NCI-H1930 (cell line): ENCODE measurements at regions not wholly inside any gene's neighbourhood (a gene's known extent, or its start where the extent isn't known, plus 50 kb on each side); places are given as distances from the start of the nearest gene placed in this dataset.
"Not testable (repeated sequence)": the region's sequence is repeated elsewhere in the genome, so short reads cannot be mapped to it uniquely, and the experiment has no call there.

Source experiments
- DNase-seq, 2 experiments: peaks; one replicate each; lab custom pipeline; 2025; lab: John Stamatoyannopoulos, UW

DNA sequence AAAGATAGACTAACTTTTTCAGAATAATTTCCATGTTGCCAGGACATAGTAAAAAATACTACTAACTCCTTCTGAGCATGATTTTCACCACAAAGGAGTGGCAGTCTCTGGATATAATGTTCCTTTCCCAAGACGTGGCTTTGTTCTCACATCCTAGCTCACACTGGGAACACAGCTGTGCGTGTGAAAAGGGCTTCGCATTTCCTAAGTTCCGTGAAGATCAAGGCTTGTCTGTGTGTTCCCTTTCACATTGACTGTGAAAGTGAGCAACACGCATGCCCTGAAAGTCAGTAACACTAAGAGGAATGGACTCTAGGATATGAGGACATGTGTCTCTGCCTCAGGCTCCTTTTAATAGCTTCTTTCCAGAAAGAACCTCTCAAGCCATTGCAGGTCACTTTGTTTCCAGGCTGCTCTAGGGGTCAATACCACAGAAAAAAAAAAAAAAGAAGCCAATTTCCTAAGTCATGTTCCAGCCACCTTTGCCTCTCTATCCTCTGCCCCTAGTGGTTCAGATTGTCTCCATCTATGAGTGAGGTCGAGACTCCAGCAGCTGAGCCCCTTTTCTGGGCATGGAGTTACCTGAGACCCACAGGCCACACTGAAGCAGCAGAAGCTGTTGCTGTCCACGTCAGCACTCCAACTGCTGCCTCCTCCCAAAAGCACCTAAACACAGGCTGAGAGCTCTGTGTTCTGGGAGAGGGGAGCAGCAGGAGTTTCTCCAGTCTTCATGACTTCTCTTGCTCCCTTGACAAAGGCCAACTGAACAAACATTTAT is 355.9 kb downstream of the RSL24D1 start:
- DNase-seq, result no peak

DNA sequence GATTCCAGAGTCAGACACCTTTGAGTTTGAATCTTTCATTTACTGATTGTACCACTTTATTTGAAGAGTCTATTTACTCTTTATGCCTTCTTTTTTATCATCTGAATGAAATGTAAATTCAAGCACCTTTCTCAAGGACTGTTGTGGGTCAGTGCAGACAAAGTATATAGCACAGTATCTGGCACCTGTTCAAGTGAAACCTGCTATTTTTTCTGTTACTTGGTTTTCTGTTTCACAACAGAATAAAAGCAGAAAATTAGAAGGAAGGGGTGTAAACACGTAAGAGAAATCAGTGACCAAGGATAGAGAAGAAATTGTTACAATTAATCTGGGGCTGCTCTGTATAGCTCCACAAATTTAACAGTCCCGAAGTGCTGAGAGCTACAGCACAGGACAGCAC is 357.4 kb downstream of the RSL24D1 start:
- no peak for DNase-seq

DNA sequence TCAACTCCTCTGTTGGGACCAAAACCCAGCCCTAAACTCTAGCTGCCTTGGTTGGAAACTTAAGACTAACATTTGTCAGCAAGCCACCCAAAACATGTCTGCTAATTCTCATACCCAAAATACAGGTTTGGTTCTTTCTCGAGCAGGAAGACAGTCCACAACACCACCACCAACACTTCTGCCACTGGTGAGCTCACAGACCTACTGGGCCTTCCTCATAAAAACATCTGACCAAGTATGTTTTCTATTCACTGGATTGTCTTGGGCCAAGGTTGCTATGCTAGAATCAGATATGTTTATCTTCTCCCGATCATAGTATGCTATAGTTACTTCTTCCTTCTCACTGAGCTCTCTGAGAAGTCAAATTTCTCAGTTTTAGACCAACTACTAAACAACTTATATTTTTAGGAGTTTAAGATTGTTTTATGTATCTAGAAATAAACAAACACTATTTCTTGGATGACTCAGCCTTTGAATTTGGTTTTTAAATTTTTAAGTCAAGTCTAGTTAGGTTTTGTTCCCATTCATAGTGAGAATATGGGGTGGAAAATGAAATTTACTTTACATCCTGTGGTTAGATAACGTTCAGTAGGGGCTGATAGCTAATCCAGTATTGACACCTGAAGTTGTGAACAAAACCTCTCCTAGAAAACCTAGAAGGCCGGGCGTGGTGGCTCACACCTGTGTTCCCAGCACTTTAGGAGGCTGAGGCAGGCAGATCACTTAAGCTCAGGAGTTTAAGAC is 360.5 kb downstream of the RSL24D1 start:
- no peak for DNase-seq

DNA sequence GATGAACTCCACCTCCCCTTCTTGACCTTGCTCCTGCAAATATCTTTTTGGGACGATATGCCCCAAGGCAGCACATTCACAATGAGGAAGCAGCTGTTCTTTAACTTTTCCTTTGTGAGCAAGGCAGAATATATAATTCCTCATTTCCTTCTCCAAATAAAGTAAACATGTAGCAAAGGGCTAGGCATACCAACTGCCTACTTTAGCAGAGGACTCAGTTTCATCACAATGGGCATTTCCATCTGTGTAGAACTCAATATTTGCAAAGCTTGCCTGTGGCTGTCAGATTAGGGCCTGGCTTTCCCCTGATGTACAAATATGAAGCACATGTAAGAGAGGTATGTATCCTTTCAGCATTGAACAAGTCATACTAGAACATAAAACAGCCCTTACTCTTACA is 366.9 kb downstream of the RSL24D1 start:
- DNase-seq, result no peak

DNA sequence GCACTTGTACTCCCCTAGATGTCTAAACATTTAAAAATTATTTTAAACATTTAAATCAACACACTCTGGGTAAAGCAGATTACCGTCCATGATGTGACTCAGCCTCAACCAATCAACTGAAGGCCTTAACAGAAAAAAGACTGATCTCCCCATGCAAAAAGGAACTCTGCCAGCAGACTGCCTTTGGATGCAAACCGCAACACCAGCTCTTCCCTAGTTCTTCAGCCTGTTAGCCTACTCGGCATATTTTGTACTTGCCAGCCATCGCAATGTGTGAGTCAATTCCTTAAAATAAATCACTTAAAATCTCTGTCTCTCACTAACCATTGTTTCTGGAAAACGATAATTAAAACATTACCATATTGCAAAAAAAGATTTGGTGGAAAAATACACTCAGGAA is 375.9 kb downstream of the RSL24D1 start:
- no peak for DNase-seq

DNA sequence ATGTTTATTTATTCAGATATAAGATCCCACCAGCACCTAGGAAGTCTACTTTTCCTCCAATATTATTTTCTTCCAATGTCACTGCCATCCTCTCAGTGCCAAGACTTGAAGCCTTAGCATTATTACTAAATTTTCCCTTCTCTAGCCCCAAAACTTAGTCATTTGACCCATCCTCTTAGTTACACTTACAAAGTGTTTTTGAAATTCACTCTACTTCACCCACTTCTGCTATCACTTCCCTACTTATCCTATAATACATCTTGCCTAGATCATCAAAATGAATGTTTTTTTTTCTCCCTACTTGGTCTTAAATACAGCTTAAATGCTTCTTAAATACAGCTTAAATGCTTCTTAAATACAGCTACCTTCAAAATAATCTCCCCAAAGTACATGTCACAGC is 376.6 kb downstream of the RSL24D1 start:
- no peak for DNase-seq

DNA sequence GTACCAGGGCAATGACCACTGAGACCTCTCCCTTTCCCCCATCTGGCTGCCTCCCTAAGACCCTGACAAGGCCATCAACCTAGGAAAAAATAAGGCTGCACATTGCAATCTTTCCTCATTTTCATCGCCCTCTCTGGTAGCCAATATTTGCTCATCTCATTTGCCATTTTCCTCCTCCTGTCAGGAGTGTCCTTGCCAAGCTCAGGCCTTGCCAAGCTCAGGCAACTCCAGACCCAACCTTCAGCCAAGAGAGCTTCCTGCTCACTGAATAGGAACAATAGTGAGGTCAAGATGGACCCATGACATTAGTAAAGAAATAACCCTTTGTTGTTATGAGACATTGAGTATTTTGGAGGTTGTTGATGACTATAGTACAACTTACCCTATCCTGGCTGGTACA is 380.3 kb downstream of the RSL24D1 start:
- no peak for DNase-seq

DNA sequence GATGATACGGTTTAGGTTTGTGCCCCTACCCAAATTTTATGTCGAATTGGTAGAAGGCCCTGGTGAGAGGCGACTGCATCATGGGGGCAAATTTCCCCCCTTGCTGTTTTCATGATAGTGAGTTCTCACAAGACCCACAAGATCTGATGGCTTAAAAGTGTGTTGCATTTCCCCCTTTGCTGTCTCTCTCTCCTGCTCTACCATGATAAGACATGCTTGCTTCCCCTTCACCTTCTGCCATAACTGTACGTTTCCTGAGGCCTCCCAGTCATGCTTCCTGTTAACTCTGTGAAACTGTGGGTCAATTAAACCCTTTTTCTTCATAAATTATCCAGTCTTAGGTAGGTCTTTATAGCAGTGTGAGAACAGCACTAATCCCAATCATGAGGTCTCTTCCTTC is 381.2 kb downstream of the RSL24D1 start:
- DNase-seq, result no peak

DNA sequence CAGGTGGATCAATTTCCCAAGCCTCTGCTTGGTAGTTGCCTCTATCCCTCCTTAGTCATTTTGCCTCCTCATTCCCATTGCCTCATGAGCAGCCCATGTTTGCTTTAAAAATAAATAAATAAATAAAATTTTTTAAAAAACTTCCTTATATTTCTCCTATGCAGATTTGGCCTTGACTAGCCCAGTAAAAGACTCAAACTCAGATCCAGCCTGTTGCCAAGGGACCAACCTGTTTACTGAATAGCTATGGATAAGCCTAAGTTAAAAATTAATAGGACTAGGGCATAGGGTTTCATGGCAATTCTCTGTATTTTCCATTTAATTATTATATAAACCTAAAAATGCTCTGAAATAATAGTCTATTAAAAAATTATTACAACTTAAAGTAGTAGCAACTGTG is 384.4 kb downstream of the RSL24D1 start:
- DNase-seq, result no peak

DNA sequence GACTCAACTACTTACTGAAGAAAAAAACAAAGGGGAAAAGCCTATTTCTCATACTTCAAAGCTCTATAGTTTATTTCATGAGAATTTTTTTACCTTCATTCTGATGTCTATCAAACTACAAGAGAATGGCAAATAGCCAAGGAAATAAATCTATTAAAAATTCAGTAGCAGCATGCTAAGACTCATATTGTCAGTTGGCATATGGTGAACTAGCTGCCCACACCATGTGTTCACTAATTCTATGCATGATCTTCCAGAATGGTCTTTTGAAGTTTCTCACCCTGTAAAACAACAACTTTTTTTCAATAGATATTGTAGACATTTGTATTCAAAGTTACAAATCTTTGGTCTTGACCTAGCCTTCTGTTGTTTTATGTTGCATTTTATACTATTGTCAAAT is 386.2 kb downstream of the RSL24D1 start:
- DNase-seq, result no peak

DNA sequence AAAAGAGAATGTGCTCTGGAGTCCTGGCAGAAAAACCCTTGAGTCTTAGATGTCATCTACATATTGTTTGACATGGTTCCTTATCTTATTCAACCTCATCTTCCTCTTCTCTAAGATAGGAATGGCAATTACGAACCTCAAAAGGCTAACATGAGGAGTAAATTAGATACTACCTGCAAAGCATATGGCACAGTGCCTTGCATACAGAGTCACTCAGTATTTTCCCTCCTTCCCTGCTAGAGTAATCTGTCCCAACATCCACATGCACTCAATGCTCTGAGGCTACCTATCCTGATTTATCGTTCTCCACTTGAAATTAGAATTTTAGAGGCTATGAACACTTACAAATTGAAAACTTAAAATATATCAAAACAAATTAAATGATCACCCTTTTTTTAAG is 386.7 kb downstream of the RSL24D1 start:
- no peak for DNase-seq

DNA sequence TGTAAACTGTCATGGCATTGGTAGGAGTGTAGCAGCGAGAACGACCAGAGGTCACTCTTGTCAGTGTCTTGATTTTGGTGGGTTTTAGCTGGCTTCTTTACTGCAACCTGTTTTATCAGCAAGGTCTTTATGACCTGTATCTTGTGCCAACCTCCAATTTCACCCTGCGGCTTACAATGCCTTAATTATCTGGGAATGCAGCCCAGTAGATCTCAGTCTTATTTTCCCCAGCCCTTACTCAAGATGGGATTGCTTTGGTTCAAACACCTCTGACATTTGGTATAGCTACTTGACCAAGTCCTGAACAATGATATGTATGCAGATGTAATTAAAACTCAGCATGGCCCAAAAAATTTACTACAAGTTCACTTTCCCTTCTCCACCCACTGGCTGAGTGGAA is 388.4 kb downstream of the RSL24D1 start:
- no peak for DNase-seq

DNA sequence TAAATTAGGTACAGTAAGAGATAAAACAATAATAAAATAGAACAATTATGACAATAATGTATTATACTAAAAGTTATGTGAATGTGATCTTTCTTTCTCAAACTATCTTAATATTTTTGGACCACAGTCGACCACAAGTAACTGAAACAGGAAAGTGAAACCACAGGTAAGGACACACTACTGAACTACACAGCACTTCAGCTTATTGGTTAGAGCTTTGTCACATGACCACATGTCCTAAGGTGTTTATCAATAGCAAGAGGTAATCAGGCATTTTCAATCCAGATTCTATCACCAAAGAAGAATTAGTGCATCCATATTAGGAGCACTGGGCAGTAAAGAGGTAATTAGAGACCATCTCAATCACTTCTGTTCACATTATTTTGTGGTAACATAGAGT is 392.8 kb downstream of the RSL24D1 start:
- no peak for DNase-seq

DNA sequence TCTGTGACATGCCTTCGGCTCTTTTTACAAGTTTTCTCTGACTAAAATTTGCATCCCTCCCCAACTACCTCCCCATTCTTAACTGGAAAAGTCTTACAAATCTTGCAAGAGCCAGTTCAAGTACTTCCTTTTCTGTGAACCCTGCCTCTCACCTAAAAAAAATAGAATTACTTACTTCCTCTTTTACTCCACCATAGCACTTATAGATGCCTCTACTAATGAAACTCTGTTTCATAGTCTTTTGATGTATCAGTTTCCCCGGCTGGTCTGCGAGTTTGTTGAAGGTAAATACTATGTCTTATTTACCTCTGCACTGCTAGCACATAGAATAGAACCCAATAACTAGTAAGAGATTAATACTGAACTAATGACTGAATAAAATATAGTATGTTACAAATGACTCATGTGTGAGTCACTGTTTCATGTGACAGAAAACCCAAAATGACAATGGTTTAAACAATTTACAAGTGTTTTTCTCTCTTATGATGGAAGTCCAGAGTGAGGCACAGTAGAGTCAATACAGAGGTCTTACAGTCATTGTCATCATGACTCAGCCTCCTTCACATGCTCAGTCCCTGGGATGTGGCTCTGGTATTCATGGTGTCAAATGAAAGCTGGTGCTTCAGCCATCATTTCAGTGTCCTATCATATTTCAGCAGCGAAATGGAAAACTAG is 393.5 kb downstream of the RSL24D1 start:
- DNase-seq, result no peak

DNA sequence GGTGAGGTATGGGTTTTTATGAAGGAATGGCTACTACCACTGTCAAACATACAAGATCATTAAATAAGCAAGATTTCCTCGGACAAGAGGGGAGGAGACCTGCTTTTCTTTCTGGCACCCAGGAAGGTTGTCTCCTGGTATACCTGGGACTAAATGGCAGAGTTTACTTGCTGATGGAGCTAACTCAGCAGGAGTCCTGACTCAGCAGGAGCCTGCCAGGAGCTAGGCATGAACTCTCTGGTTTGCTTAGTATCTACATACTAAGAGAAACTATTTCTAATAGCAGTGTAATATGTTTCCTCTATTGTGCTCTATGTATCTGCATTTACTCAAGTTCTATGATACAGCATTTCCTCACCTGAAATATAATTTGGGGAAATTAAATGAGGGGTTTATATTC is 404.2 kb downstream of the RSL24D1 start:
- no peak for DNase-seq

DNA sequence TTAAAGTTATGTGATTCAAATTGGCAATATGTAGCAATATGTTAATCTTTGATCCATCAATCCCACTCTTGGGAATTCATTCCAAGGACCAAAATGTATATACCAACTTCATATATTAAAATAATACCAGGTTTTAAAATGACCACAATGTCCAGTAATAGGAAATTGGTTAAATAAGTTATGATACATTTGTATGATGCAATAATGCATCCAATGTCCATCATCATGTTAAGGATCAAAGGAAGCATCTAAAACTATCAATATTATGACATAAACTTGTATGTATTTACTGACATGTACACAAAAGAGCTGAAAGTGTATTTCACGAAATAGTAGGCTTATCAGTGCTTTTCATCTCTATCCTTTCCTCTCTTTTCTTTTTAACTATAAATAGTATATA is 406.0 kb downstream of the RSL24D1 start:
- no peak for DNase-seq

DNA sequence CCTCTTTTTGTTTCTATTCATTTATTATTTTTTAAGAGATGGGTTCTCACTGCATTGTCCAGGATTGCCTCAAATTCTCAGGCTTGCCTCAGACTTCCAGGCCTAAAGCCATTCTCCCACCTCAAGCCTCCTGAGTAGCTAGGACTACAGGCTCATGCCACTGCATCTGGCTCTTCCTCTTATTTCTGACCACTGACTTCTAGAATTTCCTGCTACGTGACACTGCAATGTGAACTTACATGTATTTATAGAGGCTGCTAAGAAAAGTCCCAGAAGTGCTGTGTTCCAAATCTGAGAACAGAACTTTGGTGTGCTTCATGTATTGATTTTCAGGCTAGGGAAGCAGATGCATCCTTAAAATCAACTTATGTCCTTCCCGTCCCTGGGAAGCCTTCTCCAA is 407.4 kb downstream of the RSL24D1 start:
- DNase-seq, result no peak

DNA sequence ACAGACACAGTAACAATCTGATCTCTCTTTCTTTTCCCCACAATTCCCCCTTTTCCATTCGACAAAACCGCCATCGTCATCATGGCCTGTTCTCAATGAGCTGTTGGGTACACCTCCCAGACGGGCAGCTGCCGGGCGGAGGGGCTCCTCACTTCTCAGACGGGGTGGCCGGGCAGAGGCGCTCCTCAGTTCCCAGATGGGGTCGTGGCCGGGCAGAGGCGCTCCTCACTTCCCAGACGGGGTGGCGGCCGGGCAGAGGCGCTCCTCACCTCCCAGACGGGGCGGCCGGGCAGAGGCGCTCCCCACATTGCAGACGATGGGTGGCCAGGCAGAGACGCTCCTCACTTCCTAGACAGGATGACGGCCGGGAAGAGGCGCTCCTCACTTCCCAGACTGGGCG is 415.5 kb downstream of the RSL24D1 start:
- not testable (repeated sequence) for DNase-seq

DNA sequence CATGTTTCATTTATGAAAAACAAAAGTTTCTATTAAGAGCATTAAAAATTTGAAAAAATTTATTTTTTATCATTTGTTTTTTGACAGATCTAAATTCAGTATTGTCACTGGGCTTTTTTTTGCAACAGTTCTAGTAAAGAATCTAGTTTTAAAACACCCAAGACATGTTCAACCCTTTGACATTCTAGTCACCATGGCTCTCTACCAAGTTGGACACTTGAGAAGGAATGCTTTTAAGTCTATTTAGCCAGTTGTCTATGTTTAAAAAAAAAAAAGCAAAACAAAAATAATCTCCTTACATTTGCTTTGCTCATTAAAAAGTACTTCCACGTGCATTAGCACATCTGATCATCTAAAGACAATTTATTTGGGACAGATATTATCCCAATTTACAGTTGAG is 417.5 kb downstream of the RSL24D1 start:
- DNase-seq, result no peak

DNA sequence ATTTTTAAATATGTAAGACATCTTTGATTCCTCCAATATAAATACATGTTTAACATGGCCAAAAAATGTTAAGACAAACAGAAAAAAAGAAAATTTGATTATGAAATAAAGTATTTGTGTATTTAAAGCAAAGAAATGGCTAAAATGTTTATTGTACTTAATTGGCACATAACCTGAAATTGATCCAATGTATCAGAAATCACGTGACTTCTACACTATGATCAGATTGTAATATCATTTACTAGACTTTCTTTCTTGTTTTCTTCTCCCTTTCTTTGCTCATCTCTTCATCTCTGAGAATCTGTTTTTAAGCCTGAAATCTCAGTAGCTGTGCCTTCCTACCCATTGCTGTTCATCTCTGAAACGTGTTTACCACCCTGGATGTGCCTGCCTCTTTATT is 420.3 kb downstream of the RSL24D1 start:
- DNase-seq, result no peak

DNA sequence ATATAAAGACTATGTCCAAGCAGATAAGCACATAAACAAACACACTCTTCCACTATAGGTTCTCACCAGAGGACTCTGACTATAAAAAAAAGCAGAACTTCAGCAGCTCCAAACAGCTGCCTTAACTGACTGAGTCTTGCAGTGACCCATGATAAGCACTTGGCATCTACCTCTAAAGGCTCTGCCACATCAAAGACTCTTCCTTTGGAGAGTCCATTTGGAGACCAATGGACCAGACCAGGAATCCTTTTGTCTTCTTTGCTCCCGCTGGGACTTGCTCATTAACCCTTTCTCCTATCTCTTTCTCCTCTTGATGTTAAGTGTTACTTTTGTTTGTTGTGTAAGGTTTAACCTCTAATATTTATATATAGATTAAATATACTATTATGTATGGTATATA is 424.1 kb downstream of the RSL24D1 start:
- no peak for DNase-seq

DNA sequence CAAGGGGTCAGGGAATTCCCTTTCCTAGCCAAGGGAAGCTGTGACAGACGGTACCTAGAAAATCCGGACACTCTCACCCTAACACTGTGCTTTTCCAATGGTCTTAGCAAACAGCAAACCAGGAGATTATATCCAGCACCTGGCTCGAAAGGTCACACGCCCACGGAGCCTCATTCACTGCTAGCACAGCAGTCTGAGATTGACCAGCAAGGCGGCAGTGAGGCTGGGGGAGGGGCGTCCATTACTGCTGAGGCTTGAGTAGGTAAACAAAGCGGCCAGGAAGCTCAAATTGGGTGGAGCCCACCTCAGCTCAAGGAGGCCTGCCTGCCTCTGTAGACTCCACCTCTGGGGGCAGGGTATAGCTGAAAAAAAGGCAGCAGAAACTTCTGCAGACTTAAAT is 447.3 kb downstream of the RSL24D1 start:
- DNase-seq, result not testable (repeated sequence)

DNA sequence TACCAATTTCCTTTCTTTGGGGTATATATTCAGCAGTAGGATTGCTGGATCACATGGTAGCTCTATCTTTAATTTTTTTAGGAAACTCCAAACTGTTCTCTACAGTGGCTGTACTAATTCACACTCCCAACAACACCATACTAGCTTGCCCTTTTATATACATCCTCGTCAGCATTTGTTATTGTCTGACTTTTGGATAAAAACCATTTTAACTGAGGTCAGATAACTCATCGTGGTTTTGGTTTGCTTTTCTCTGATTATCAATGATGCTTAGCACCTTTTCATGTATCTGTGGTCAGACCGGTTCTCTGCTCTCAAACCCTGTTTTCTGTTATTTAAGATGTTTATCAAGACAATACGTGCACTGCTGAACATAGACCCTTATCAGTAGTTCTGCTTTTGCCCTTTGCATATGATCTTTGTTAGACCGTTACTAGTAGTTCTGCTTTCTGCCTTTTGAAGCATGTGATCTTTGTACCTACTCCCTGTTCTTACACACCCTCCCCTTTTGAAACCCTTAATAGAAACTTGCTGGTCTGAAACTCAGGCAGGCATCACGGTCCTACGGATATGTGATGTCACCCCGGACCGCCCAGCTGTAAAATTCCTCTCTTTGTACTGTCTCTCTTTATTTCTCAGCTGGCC is 474.3 kb downstream of the RSL24D1 start:
- DNase-seq, result no peak
